ENCODE measurements at regions not wholly inside any gene's neighbourhood (a gene's known extent, or its start where the extent isn't known, plus 50 kb on each side); places are given as distances from the start of the nearest gene placed in this dataset.

DNA sequence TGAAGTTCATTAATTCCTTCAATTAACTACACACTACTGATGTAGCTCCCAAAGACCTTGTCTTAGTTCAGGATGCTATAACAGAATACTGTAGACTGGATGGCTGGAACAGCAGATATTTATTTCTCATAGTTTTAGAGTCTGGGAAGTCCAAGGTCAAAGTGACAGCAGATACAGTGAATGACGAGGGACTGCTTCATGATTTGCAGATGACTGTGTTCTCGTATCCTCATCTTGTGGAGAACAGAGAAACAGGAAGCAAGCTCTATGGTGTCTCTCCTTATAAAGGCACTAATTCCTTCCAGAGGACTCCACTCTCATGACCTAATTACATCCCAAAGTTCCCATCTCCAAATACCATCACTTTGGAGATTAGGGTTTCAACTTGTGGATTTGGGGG is 65.6 kb upstream of the MAP1B start:
- TF ChIP-seq, protein P1, sequence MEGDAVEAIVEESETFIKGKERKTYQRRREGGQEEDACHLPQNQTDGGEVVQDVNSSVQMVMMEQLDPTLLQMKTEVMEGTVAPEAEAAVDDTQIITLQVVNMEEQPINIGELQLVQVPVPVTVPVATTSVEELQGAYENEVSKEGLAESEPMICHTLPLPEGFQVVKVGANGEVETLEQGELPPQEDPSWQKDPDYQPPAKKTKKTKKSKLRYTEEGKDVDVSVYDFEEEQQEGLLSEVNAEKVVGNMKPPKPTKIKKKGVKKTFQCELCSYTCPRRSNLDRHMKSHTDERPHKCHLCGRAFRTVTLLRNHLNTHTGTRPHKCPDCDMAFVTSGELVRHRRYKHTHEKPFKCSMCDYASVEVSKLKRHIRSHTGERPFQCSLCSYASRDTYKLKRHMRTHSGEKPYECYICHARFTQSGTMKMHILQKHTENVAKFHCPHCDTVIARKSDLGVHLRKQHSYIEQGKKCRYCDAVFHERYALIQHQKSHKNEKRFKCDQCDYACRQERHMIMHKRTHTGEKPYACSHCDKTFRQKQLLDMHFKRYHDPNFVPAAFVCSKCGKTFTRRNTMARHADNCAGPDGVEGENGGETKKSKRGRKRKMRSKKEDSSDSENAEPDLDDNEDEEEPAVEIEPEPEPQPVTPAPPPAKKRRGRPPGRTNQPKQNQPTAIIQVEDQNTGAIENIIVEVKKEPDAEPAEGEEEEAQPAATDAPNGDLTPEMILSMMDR (IDR thresholded peaks at IDR 0.05; ENCODE audit: low read length): no peak
- no peak for TF ChIP-seq EZH2 (IDR thresholded peaks at IDR 0.05; ENCODE audit: borderline replicate concordance, low read length)

Data from OCI-LY1 (cell line).